NCI-H2107 (cell line): ENCODE measurements at regions not wholly inside any gene's neighbourhood (a gene's known extent, or its start where the extent isn't known, plus 50 kb on each side); places are given as distances from the start of the nearest gene placed in this dataset.

Experiments used
- DNase-seq: peaks from one replicate; lab custom pipeline; 2025; lab: John Stamatoyannopoulos, UW

- DNase-seq, result no peak
These were observed 409.8 kb downstream of the PLCL1 start for GRCh38 chr2:198214114-198214596.

- no peak for DNase-seq
These were observed 408.9 kb downstream of the PLCL1 start for GRCh38 chr2:198213253-198213652.

- DNase-seq, result no peak
These were observed 407.3 kb downstream of the PLCL1 start for GRCh38 chr2:198211706-198212105.

- no peak for DNase-seq
These were observed 399.1 kb downstream of the PLCL1 start for GRCh38 chr2:198203336-198204069.
